Occipital lobe (tissue), 1 donor: ENCODE measurements at regions not wholly inside any gene's neighbourhood (a gene's known extent, or its start where the extent isn't known, plus 50 kb on each side); places are given as distances from the start of the nearest gene placed in this dataset. TPM values are rescaled to one million over a fixed set of nuclear protein-coding genes. Genes with fewer than 3 reads are reported as not detected.

Experiments
- small RNA-seq: library from RNA; depleted of rRNA; stranded (forward); fragments of <200 nt; gene quantifications from one replicate; pipeline ENCODE3, GENCODE V24; 2014

Small RNA genes in the stretch of these regions (small RNA-seq; reads per million reads assigned to genes)
- not detected for gene RF00139
- gene RF02091: not detected
